NCI-H1048 (cell line): ENCODE measurements at regions not wholly inside any gene's neighbourhood (a gene's known extent, or its start where the extent isn't known, plus 50 kb on each side); places are given as distances from the start of the nearest gene placed in this dataset.

Experiments used
- DNase-seq: peaks from one replicate; lab custom pipeline; 2025; lab: John Stamatoyannopoulos, UW

DNA sequence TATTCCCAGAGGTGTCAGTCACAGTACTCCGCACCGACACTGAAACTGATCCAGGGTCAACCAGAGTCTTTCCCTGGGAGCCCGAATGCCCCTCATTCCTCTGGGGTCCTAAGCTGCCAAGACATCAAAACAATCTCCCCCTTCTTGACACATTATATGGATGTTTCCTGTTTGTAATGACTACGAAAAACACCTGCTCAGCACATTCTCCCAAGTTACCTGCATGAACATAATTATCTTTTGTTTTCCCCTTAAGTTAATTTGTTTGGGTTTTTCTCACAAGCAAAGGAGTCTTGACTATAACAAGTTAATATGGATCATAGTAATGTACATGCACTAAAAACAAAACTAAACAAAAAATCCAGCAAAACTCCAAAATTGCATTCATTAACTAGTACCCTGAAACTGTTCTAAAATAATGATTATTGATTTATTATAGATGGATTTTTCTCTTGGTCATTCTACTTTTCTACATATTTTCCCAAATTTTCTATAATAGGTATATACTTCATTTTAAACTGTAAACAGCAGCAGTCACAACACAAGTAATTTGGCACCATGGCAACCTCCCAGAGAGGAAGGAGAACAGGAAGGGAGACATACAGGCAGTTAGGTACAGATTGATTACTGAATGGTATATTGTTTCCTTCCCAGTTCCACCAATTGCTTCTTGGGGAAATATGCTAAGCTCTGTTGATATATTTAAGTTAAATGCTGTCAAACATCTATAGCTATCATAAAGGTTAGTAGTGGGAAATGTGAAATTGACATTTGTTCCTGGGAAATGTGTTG is 631.5 kb downstream of the METTL15 start:
- no peak for DNase-seq

DNA sequence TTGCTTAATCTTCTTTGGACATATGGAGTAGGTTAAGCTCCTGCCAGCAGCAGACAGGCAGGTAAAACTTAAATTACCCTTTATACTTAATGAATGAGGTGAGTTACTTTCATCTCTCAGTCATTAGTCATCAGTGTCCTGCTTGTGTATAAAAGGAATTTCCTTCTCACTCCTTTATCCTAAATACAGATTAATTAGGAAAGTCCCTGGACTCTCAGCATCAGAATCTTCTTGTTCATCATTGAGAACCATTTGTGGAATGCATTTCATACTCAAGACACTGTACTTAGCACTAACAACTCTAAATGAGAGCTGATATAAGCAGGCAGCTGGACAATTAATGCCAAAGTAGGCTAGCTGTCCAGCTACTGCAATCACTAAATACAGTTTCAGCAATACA is 630.4 kb downstream of the METTL15 start:
- DNase-seq = no peak

DNA sequence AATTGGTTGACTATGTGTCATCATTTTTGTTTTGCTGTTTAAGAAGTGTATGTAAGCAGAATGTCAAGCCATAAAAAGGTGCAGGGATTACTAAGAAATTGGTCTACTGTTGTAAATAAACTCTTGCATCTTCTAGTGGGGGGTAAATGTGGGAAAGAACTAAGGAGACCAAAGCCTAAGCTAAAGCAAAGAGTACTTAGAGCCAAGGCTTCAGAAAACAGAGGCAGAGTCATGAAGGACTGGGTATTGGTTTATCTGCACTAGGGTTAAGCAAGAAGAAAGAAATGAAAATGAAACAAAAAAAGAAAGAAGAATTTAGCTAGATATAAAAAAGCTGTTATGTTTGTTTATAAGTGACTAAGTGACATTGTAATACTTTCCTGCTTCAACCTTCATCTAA is 628.1 kb downstream of the METTL15 start:
- DNase-seq = no peak

- DNase-seq = no peak
These were observed 627.3 kb downstream of the METTL15 start for GRCh38 chr11:28735511-28735910.

- no peak for DNase-seq
These were observed 622.7 kb downstream of the METTL15 start for GRCh38 chr11:28730889-28731288.

DNA sequence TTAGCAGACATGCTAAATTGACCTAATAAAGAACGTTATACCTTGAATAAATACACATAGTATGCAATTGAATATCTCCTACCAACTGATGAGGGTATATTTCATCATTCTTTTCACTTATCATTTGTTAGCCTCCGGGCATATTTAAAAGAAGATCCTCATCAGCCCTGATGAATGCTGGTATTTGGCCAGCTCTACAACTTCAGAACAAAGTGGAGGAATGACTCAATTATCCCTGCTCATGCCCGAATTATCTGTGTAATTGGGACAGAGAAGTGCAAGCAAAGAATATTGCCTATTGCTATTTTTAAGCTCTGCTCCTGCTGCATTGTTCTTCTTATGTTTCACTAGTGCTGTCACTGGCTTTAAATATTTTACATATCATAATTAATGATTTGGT is 622.1 kb downstream of the METTL15 start:
- no peak for DNase-seq

DNA sequence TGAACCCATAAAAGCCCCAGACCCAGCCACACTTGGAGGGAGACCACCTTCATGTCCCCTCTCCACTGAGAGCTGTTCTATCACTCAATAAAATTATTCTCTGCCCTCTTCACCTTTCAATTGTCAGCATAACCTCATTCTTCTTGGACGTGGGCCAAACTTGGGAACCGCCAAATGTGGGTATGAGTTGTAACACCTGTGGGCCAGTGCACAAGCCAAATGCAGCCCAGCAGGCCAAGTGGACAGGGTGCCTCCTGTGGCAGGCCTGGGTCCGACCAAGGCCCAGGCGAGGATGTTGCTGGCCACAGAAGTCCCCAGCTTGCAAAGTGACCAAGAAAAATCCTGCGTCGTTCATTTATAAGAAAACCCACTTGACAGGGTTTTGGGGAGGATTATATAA is 621.2 kb downstream of the METTL15 start:
- no peak for DNase-seq

DNA sequence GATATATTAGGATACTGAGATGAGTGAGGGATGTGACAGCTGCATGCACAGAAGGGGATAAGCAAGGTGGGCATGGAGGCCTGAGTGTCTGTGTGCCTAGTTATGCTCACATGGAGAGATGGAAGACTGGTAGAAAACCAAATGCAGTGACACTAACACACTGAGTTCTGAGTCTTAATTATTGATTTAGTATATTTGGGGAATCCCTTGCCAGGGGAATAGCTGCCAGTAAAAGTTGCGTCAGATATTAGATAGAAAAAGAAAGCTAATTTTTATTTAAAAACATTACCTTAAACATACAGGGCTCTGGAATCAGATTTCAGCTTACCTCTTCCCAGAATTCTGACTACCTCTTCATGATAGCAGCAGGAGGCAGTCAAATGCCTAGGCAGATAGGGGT is 620.5 kb downstream of the METTL15 start:
- DNase-seq = no peak

DNA sequence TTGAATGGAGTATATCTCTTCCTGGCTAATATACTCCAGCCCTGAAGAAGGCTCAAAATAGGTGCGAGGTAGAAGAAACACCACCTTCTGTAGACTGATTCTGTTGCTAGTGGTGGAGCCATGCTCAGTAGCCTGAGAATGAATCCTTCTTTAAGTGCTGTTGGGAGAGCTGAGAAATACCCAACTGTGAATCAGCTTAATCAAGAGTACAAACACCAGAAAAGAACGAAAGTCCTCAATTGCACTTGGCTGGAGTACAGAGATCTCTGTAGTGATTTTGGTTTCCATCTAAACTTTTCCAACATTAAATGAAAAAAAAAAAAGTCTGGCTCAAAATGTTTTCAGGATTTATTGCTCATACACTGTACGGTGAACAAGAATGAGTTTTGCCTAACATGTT is 619.1 kb downstream of the METTL15 start:
- no peak for DNase-seq

DNA sequence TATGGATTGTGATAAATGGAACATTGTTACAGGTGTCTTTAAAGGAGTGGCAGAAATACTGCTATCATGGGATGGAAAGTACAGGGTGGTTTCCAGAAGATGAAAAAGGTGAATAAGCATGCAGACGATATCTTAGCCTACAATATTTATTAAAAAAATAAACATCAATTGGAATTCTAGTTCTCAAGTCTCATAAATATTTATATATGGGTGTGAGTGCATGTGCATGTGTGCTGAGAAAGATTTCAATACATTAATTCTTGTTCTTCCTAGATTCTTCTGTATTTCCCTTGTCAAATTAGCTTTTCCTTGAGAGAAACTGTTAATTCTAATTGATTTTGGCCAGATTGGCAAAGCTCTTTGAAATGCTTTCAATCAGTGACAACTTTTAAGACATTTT is 618.2 kb downstream of the METTL15 start:
- DNase-seq = no peak

DNA sequence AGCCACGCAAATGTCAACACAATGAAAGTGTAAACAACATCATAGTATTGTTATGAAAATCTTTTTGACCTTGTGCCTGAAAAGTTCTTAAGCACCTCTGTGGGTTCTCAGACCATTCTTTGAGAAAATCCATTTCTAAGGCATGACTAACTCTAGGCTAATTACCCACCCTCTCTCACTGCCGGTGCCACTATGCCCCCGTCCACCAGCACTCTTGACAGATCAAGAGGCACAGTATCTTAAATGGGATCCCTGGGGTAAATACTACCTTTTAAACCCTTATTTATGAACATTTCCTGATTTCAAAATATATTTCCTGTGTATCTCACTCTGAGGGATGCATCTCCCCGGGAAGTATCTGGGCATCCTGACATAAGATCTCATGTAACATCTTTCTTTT is 607.5 kb downstream of the METTL15 start:
- no peak for DNase-seq

DNA sequence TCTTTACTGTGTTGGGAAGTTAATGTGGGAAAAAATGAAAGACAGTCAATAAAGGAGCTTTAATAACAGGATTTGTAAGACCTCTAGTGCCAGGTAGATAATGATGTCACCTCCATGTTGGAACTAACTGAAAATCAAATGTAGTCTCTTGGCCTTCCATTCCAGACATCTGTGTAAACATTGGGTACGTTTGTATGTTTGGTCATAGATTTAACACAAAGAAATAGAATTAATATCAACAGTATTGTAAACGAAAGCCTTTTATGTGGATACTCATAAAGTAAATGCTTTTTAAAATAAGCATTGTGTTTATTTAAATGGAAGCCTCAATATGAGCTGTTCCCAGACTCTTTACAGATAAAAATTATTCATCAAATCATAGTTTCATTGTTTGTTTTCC is 605.7 kb downstream of the METTL15 start:
- DNase-seq = no peak

GRCh38 chr11:28708075-28708474 is 599.9 kb downstream of the METTL15 start:
- no peak for DNase-seq

GRCh38 chr11:28704801-28705200 is 596.6 kb downstream of the METTL15 start:
- no peak for DNase-seq

DNA sequence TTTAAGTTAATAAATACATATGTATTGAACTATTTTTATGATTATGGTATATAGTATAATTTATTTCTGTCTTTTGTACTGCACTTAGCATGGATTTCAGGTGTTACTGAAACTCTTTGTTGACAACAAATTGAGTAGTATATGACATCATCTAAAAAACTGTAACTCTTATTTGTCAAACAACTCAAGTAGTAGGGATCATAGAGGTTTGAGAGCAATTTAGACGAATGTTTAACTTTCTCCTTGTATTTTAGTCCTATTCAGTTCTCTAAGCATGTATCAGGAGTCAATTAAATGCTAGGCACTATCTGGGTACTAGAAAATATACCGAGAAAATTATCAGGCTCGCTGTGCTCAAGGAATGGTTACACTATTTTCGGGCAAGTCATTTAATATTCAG is 595.2 kb downstream of the METTL15 start:
- DNase-seq = no peak

GRCh38 chr11:28702871-28703270 is 594.7 kb downstream of the METTL15 start:
- no peak for DNase-seq

GRCh38 chr11:28702450-28702790 is 594.2 kb downstream of the METTL15 start:
- DNase-seq = no peak

GRCh38 chr11:28701760-28702449 is 593.7 kb downstream of the METTL15 start:
- no peak for DNase-seq

GRCh38 chr11:28699701-28700100 is 591.5 kb downstream of the METTL15 start:
- no peak for DNase-seq

GRCh38 chr11:28697920-28698827 is 590.0 kb downstream of the METTL15 start:
- no peak for DNase-seq

DNA sequence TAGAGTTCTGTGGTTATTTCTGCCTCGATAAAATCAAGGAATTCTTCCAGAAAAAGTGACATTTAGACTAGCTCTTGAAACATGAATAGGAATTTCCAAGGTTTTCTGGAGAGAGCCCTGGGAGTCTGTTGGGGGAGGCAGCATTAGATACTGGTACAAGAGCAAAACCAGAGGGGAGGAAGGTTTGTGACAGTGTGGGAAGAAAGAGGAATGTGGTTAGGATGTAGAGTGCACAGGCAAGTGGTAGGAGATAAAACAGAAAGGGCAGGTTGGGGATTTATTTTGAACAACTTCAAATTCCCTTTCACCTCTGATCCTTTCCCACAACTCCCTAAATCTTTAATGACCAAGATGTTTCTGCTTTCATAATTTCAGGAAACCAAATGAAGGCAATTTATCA is 588.4 kb downstream of the METTL15 start:
- no peak for DNase-seq

DNA sequence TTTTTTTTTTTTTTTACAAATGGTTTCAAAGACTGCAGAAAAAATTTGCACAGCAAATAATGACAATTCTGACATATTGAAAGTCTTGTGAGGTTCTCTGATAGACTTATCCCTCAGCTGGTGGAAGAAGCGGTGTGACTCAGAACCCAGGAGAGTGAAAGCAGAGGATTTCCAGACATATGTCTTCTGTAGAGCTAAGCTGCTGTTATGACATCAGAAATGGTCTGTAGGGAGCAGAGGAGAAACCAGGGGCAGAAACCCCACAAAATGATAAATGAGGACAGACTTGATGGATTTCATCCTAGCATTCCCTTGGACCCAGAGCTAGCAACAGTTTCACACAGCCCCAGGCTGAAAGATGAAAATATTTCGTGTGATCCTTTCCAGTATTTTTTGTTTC is 582.6 kb downstream of the METTL15 start:
- no peak for DNase-seq
